WI38 (cell line): ENCODE measurements at regions not wholly inside any gene's neighbourhood (a gene's known extent, or its start where the extent isn't known, plus 50 kb on each side); places are given as distances from the start of the nearest gene placed in this dataset.

Experiments
- H3K4me3 ChIP-seq: 2 replicates; pipeline ENCODE4 v1.5.1; 2011; ENCODE audit warnings: low read depth, mild to moderate bottlenecking, control low read depth, low read length
- TF ChIP-seq, protein P1 (sequence below): IDR thresholded peaks from 2 replicates; pipeline ENCODE4 v1.5.1; 2012; ENCODE audit warnings: low read depth, mild to moderate bottlenecking, control low read depth, low read length

DNA sequence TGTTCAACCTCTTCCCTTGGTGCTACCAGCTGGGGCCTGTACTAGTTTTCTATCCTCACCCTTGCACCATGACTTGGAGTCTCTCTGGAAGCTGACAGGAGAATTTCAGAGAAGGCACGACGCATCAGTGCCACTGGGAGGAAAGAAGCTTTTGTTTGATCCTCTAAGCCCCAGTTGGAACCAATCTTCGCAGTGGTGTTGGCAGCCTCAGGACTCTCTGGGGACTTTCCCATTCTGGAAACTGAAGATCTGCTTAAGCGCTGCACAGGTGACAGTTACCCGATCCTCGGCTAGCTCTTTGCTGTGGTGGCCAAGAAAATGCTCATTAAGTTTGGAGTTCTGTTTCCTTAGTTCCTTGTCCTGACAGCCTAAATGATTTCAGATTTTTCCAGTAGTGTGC, 222.3 kb downstream of the RHOU start:
- TF ChIP-seq, protein P1, sequence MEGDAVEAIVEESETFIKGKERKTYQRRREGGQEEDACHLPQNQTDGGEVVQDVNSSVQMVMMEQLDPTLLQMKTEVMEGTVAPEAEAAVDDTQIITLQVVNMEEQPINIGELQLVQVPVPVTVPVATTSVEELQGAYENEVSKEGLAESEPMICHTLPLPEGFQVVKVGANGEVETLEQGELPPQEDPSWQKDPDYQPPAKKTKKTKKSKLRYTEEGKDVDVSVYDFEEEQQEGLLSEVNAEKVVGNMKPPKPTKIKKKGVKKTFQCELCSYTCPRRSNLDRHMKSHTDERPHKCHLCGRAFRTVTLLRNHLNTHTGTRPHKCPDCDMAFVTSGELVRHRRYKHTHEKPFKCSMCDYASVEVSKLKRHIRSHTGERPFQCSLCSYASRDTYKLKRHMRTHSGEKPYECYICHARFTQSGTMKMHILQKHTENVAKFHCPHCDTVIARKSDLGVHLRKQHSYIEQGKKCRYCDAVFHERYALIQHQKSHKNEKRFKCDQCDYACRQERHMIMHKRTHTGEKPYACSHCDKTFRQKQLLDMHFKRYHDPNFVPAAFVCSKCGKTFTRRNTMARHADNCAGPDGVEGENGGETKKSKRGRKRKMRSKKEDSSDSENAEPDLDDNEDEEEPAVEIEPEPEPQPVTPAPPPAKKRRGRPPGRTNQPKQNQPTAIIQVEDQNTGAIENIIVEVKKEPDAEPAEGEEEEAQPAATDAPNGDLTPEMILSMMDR, result no peak
- no peak overlapping the region for H3K4me3 ChIP-seq

GRCh38 chr1:228958121-228958520, 222.8 kb downstream of the RHOU start:
- H3K4me3 ChIP-seq, result no peak overlapping the region

DNA sequence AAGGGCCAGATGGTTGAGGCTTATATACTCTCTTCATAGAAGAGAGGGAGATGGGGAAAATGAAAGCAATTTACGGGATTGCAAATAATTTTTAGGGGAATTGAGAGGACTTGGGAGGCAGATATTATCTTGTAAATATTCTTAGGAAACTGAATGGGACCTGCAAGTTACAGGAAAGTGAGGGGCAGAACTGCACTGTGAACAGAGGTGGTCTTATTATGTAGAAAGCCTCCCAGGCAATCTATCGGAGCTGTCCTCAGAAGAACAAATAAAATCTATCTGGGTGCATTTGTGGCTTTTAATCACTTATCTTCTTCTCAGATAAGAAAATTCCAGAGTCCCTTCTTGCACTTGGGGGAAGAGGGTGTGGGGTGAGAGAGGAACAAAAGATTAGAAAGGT, 223.5 kb downstream of the RHOU start:
- no peak overlapping the region for H3K4me3 ChIP-seq
- TF ChIP-seq, protein P1, result no peak

More at GRCh38 chr1:228958121-228958520, 222.8 kb downstream of the RHOU start:
- TF ChIP-seq, protein P1, result no peak

DNA sequence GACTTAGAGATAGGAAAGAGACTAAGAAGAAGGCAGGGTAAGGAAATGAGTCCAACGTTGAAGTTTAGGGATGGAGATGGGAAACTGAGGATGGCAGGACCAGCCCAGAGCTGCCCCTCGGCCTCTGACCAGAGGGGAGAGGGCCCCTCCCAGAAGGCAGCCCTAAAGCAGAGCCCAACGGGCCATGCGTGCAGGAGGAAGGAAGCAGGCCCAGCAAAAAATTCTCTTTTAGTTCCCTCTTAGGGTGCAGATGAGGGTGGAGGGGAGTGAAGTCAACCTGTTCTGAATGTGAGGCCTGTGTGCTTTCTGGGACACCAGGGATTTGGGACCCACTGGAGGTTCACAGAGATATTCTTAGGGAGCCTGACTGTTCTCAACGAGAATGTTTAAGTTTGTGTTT, 225.4 kb downstream of the RHOU start:
- no peak overlapping the region for H3K4me3 ChIP-seq
- TF ChIP-seq, protein P1, result no peak

GRCh38 chr1:228961511-228961910, 226.2 kb downstream of the RHOU start:
- TF ChIP-seq, protein P1, result no peak
- no peak overlapping the region for H3K4me3 ChIP-seq

- TF ChIP-seq, protein P1, result no peak
- no peak overlapping the region for H3K4me3 ChIP-seq
Observed at GRCh38 chr1:228963795-228964177, 228.5 kb downstream of the RHOU start.

- peak overlapping the region; percentile 34; the same call in 1 of the 2 replicates for H3K4me3 ChIP-seq
- TF ChIP-seq, protein P1, result no peak
Observed at GRCh38 chr1:228964178-228965089, 229.2 kb downstream of the RHOU start.
